Ishikawa (cell line): ENCODE measurements at regions not wholly inside any gene's neighbourhood (a gene's known extent, or its start where the extent isn't known, plus 50 kb on each side); places are given as distances from the start of the nearest gene placed in this dataset.

Experiments
- CEBPB ChIP-seq: IDR thresholded peaks from 2 replicates; pipeline ENCODE4 v1.6.1; 2012
- CREB1 ChIP-seq: IDR thresholded peaks from 2 replicates; pipeline ENCODE4 v1.6.1; 2012; ENCODE audit warnings: low read depth
- EGR1 ChIP-seq: IDR thresholded peaks from 2 replicates; pipeline ENCODE4 v1.6.1; 2012
- EP300 ChIP-seq: IDR thresholded peaks from 2 replicates; pipeline ENCODE4 v1.6.1; 2012; ENCODE audit warnings: borderline replicate concordance
- FOXM1 ChIP-seq: IDR thresholded peaks from 2 replicates; pipeline ENCODE4 v1.6.1; 2012; ENCODE audit warnings: low read depth, borderline replicate concordance
- NFIC ChIP-seq: IDR thresholded peaks from 2 replicates; pipeline ENCODE4 v1.6.1; 2012
- RAD21 ChIP-seq: IDR thresholded peaks from 2 replicates; pipeline ENCODE4 v1.6.1; 2012; ENCODE audit warnings: low read depth
- TAF1 ChIP-seq: IDR thresholded peaks from 2 replicates; pipeline ENCODE4 v1.6.1; 2012; ENCODE audit warnings: low read depth, mild to moderate bottlenecking
- TCF12 ChIP-seq: IDR thresholded peaks from 2 replicates; pipeline ENCODE4 v1.6.1; 2012; ENCODE audit warnings: low read depth
- TEAD4 ChIP-seq: IDR thresholded peaks from 2 replicates; pipeline ENCODE4 v1.6.1; 2012
- YY1 ChIP-seq: IDR thresholded peaks from 2 replicates; pipeline ENCODE4 v1.6.1; 2012; ENCODE audit warnings: low read depth
- ZBTB7A ChIP-seq: IDR thresholded peaks from 2 replicates; pipeline ENCODE4 v1.6.1; 2012; ENCODE audit warnings: low read depth
- TF ChIP-seq, protein P1 (sequence below): IDR thresholded peaks from 2 replicates; pipeline ENCODE4 v1.6.1; 2012
- TF ChIP-seq, protein P2 (sequence below): IDR thresholded peaks from 2 replicates; pipeline ENCODE4 v1.6.1; 2012; ENCODE audit warnings: low read depth, mild to moderate bottlenecking
- TF ChIP-seq, protein P3 (sequence below): IDR thresholded peaks from 2 replicates; pipeline ENCODE4 v1.6.1; 2012

DNA sequence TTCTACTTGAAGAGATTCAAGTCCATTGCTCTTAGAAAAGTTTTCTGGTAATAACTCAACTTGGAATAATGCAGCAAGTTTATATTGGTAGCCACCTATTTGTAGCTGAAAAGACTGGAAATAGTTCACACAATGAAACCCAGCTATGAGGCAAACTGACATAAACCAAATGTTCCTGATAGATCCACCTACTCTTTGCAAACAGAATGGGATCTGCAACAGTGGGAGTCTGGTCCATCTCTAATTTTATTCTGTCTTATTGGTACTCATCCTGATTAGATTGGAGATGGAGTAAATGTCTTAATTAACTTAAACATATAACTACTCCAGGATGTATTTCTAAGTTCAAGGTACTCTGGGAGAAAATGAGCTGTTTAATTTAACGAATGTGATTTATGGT is 438.0 kb downstream of the OLFM4 start:
- TF ChIP-seq EGR1: no peak

DNA sequence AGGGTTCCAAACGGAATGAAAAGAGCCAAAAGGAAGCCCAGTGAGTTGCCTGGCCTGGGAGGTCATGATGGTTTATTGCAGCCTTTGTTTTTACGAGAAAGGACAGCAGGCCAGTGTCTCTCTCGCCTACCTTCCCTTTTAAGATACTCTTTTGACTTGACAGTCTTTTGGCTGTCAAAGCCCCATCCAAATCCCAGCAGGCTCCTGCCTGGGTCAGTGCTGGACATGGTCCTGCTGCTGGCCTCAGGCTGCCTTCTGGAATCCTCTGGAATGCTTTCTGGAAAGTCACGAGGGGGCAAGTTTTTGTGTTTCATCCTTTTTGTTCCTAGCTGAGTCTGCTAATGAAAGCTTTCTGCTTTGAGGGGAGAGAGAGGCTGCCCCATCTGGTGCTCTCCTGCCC is 444.8 kb downstream of the OLFM4 start:
- TF ChIP-seq EP300 (no peak), NFIC (no peak)

DNA sequence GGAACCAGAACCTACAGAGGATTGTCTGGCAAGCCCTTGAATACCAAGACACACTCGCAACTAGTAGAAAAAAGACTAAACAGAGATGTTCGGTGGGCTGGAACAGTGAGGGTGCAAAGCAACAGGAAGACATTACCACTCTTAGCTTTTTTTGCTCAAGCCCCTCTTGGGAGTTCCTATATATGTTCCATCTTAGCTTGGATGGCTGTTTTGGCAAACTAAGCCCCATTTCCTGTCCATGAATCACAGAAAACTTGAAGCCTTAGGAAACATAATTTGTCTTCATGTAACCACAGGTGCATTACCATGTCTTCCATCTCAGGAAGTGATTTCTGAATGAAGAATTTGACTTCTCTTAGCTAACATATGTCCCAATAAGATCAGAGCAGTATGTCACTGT is 446.3 kb downstream of the OLFM4 start:
- TF ChIP-seq NFIC (no peak), CEBPB (no peak), YY1 (no peak), TAF1 (no peak), FOXM1 (no peak), TEAD4 (no peak), ZBTB7A (no peak), CREB1 (no peak), TCF12 (no peak), EGR1 (no peak)
- TF ChIP-seq, protein P1, sequence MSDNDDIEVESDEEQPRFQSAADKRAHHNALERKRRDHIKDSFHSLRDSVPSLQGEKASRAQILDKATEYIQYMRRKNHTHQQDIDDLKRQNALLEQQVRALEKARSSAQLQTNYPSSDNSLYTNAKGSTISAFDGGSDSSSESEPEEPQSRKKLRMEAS: no peak
- TF ChIP-seq, protein P2, sequence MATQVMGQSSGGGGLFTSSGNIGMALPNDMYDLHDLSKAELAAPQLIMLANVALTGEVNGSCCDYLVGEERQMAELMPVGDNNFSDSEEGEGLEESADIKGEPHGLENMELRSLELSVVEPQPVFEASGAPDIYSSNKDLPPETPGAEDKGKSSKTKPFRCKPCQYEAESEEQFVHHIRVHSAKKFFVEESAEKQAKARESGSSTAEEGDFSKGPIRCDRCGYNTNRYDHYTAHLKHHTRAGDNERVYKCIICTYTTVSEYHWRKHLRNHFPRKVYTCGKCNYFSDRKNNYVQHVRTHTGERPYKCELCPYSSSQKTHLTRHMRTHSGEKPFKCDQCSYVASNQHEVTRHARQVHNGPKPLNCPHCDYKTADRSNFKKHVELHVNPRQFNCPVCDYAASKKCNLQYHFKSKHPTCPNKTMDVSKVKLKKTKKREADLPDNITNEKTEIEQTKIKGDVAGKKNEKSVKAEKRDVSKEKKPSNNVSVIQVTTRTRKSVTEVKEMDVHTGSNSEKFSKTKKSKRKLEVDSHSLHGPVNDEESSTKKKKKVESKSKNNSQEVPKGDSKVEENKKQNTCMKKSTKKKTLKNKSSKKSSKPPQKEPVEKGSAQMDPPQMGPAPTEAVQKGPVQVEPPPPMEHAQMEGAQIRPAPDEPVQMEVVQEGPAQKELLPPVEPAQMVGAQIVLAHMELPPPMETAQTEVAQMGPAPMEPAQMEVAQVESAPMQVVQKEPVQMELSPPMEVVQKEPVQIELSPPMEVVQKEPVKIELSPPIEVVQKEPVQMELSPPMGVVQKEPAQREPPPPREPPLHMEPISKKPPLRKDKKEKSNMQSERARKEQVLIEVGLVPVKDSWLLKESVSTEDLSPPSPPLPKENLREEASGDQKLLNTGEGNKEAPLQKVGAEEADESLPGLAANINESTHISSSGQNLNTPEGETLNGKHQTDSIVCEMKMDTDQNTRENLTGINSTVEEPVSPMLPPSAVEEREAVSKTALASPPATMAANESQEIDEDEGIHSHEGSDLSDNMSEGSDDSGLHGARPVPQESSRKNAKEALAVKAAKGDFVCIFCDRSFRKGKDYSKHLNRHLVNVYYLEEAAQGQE: no peak
- TF ChIP-seq, protein P3, sequence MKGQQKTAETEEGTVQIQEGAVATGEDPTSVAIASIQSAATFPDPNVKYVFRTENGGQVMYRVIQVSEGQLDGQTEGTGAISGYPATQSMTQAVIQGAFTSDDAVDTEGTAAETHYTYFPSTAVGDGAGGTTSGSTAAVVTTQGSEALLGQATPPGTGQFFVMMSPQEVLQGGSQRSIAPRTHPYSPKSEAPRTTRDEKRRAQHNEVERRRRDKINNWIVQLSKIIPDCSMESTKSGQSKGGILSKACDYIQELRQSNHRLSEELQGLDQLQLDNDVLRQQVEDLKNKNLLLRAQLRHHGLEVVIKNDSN: no peak

DNA sequence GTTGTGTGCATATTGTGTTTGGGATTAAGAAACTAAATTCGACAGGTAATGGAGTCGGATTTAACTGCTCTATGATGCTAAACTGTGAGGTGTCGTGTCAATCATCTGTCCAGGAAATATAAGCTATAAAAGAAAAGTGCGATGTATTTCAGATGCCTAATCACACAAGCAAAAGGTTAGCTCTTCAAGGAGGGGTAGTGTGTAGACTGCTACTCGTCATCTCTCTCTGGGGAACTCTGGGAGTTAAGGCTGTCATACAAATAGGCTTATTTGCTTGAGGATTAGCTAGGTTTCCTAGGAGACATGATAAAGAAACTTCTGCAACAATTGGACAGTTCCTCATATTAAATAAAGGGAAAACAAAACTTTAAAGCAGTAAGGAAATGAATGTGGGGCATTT is 462.1 kb downstream of the OLFM4 start:
- TF ChIP-seq TAF1 (no peak), CREB1 (no peak), EGR1 (no peak), NFIC (no peak), EP300 (no peak), RAD21 (no peak), TEAD4 (no peak), CEBPB (no peak), YY1 (no peak), ZBTB7A (no peak), TCF12 (no peak), FOXM1 (no peak)
- TF ChIP-seq, protein P2: no peak
- TF ChIP-seq, protein P1: no peak
- TF ChIP-seq, protein P3: no peak

DNA sequence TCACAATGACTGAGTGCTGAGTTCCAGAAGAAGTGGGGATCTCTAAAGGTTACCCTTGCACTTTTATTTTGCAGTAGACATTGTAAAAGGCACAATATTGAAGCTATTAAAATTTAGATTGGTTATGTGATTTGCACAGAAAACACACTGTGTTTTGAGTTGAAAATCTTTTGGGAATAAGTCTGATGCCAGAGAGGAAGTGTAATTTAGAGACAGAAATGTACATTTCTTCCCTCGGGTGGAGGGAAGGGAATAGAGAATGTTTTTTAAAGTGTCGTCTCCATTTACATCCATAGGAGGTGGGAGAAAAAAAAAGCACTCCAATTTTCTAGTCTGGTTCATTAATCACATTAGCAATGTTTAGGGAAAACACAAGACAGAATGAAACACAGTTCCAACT is 465.8 kb downstream of the OLFM4 start:
- TF ChIP-seq NFIC (no peak), YY1 (no peak)

DNA sequence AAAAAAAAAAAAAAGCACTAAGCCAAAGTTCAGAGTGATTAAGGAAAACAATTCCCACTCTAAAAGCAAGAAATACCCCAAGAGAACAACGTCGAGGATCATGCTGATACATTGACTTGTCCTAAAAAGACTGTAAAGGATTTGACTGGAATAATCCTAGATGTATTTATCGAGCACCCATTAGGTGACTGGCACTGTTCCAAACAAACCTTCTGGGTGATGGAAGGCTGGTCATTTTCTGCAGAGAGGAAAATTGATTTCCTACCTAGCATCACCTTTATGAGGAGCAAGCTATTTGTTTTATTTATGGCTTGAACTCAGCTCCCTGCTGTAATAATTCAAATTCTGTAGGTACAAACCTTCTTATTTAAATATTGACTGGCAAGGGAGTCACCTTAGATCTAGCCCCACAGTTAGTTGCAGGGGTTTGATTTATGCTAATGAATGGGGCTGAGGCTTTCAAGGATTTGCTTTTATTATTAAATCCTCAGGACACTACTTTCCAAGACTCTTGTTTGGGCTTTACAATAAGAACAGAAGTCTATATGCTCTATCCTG is 471.0 kb downstream of the OLFM4 start:
- TF ChIP-seq EP300 (no peak), CEBPB (no peak), TAF1 (no peak), ZBTB7A (no peak), NFIC (no peak), EGR1 (no peak), FOXM1 (no peak), TEAD4 (no peak), TCF12 (no peak), RAD21 (no peak), CREB1 (no peak), YY1 (no peak)
- TF ChIP-seq, protein P1: no peak
- TF ChIP-seq, protein P3: no peak
